ENCODE measurements at regions not wholly inside any gene's neighbourhood (a gene's known extent, or its start where the extent isn't known, plus 50 kb on each side); places are given as distances from the start of the nearest gene placed in this dataset.

DNA sequence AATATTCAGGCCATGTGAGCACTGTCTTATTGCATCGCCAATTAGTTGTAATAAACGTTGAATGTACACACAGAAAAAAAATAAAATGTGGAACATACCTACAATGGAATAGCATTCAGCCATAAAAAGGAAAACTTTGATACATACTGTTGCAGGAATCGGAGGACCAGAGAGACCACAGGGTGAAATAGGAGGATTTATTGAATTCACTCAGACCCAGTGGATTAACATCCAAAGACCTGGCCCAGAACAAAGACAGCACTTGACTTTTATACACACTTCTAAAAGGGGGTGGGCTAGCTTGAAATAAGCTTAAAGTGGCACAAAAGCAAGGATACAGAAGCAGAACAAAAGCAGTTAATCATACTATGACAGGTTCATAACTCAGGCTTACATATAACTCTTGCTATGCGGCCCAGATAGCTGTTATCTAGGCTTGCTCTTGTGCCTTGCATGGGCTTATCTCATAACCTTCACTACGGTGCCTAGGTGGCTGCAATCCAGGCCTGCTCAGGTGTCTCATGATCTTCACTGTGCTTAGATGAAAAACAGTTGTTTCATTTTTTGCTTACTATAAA is 292.2 kb upstream of the TAC1 start (continued):
- TF ChIP-seq ZNF462 (CRISPR knock-in tag; IDR thresholded peaks at IDR 0.05) = no peak
- TF ChIP-seq, protein P1, sequence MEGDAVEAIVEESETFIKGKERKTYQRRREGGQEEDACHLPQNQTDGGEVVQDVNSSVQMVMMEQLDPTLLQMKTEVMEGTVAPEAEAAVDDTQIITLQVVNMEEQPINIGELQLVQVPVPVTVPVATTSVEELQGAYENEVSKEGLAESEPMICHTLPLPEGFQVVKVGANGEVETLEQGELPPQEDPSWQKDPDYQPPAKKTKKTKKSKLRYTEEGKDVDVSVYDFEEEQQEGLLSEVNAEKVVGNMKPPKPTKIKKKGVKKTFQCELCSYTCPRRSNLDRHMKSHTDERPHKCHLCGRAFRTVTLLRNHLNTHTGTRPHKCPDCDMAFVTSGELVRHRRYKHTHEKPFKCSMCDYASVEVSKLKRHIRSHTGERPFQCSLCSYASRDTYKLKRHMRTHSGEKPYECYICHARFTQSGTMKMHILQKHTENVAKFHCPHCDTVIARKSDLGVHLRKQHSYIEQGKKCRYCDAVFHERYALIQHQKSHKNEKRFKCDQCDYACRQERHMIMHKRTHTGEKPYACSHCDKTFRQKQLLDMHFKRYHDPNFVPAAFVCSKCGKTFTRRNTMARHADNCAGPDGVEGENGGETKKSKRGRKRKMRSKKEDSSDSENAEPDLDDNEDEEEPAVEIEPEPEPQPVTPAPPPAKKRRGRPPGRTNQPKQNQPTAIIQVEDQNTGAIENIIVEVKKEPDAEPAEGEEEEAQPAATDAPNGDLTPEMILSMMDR (conservative IDR thresholded peaks at IDR 0.05; ENCODE audit: low read depth in 2 of 2) = no peak

DNA sequence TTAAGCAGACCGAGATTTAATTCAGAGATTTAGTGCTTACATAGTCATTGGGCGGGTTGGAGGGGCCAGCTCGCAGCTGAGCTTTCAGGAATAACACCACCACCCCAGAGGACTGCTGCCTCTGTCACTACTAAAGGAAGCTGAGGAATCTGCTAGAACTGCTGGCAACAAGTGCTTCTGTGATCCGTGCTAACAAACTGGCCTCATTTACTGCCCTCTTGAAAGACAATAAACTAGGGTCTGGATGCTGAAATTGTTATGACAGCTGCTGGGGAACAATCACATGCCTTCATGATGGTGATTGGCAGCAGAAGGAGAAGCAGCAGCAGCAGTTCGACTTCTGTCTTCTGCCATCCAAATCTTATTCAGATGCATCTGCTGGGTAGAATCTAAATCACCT is 285.5 kb upstream of the TAC1 start:
- ATAC-seq = no peak
- Mint-ChIP-seq H3K4me3 (no peak overlapping the region), H3K27me3 (ENCODE audit: insufficient read depth, low read depth, poor library complexity) (no peaks in the 10 kb centered on the region), H3K36me3 (ENCODE audit: low read depth) (peaks cover 9% of the 10 kb centered on the region; the same call in 2 of the 3 replicates), H3K9me3 (peaks cover 28% of the 10 kb centered on the region), H3K4me1 (no peaks in the 10 kb centered on the region), H3K27ac (no peak overlapping the region)
- Histone ChIP-seq H2AFZ (no peak overlapping the region), H3K27ac (ENCODE audit: low read depth) (no peak overlapping the region), H3K4me3 (no peak overlapping the region), H3K79me2 (replicated peaks; ENCODE audit: insufficient read depth) (no peaks in the 10 kb centered on the region), H3K4me1 (ENCODE audit: insufficient read depth) (no peaks in the 10 kb centered on the region), H3F3A (replicated peaks; ENCODE audit: low read depth) (no peaks in the 10 kb centered on the region), H3K36me3 (ENCODE audit: insufficient read depth) (no peaks in the 10 kb centered on the region), H3K4me2 (no peak overlapping the region), H3K9me2 (ENCODE audit: insufficient read depth) (peaks cover 5% of the 10 kb centered on the region; the same call in 1 of the 2 replicates), H4K20me1 (replicated peaks; ENCODE audit: insufficient read depth) (no peaks in the 10 kb centered on the region), H3K27me3 (ENCODE audit: insufficient read depth) (no peaks in the 10 kb centered on the region)
- no peak for DNase-seq (ENCODE audit: low spot score)
- TF ChIP-seq, protein P1 (conservative IDR thresholded peaks at IDR 0.05; ENCODE audit: low read depth in 2 of 2) = no peak
- TF ChIP-seq REST (IDR thresholded peaks at IDR 0.05; ENCODE audit: unreplicated experiment) (no peak), ZNF114 (CRISPR knock-in tag; IDR thresholded peaks at IDR 0.05) (no peak), POLR2AphosphoS5 (IDR thresholded peaks at IDR 0.05; ENCODE audit: low read depth) (no peak), ZNF331 (CRISPR knock-in tag; IDR thresholded peaks at IDR 0.05; ENCODE audit: low read depth) (no peak)

Data from GM23338 (cell line).